Brain microvascular endothelial cell (primary cell): ENCODE measurements at regions not wholly inside any gene's neighbourhood (a gene's known extent, or its start where the extent isn't known, plus 50 kb on each side); places are given as distances from the start of the nearest gene placed in this dataset.

ENCODE experiments used
- DNase-seq: peaks from one replicate; pipeline ENCODE4 v3.0.0-alpha.2; 2020
- H3K27ac ChIP-seq: fragments of 250-450 bp; sonication (Bioruptor Pico); 2 replicates; pipeline ENCODE4 v1.5.1; 2020; ENCODE audit warnings: mild to moderate bottlenecking, moderate library complexity
- H3K27me3 ChIP-seq: fragments of 250-450 bp; sonication (Bioruptor Pico); replicated peaks from 2 replicates; pipeline ENCODE4 v1.5.1; 2020; ENCODE audit warnings: mild to moderate bottlenecking
- H3K36me3 ChIP-seq: fragments of 250-450 bp; sonication (Bioruptor Pico); replicated peaks from 2 replicates; pipeline ENCODE4 v1.5.1; 2020; ENCODE audit warnings: mild to moderate bottlenecking
- H3K4me3 ChIP-seq: 2 replicates; pipeline ENCODE4 v1.5.1; 2011; ENCODE audit warnings: low read depth, mild to moderate bottlenecking, control low read depth, low read length, moderate library complexity
- in situ Hi-C: cut with HindIII; loops from 2 replicates; pipeline ENCODE4 v1.10.0; 2017; ENCODE audit warnings: low sequenced_read_pairs, low pct_ligation_motif_present
- TF ChIP-seq, protein P1 (sequence below): IDR thresholded peaks from 2 replicates; pipeline ENCODE4 v1.5.1; 2011; ENCODE audit warnings: low read depth, mild to moderate bottlenecking, moderate library complexity, low read length, control low read depth, inconsistent platforms; ENCODE audit errors: missing control alignments

DNA sequence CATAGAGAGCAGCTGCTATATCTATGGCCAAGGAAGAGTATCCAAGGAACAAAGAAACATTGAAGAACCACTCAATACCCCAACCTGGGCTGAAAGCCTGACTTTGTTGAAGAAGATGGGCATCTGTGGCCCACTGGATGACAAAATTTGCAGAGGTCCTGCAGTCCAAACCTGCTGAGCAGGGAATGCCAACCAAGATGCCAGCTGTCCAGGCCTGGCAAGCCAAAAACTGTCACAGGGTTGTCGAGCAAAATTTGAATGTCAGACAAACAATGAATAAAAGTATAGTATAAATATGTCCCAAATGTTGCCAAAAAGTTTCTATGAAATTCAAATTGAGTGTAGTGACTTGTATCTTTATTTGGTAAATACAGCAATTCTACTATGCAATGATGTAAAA is 1040.2 kb downstream of the PCDH9 start:
- H3K4me3 ChIP-seq: no peak overlapping the region
- no peak overlapping the region for H3K27ac ChIP-seq
- TF ChIP-seq, protein P1, sequence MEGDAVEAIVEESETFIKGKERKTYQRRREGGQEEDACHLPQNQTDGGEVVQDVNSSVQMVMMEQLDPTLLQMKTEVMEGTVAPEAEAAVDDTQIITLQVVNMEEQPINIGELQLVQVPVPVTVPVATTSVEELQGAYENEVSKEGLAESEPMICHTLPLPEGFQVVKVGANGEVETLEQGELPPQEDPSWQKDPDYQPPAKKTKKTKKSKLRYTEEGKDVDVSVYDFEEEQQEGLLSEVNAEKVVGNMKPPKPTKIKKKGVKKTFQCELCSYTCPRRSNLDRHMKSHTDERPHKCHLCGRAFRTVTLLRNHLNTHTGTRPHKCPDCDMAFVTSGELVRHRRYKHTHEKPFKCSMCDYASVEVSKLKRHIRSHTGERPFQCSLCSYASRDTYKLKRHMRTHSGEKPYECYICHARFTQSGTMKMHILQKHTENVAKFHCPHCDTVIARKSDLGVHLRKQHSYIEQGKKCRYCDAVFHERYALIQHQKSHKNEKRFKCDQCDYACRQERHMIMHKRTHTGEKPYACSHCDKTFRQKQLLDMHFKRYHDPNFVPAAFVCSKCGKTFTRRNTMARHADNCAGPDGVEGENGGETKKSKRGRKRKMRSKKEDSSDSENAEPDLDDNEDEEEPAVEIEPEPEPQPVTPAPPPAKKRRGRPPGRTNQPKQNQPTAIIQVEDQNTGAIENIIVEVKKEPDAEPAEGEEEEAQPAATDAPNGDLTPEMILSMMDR: no peak
- no peak for DNase-seq
- H3K27me3 ChIP-seq: no peaks in the 10 kb centered on the region
- no peaks in the 10 kb centered on the region for H3K36me3 ChIP-seq
- in situ Hi-C loops: no loop called here

DNA sequence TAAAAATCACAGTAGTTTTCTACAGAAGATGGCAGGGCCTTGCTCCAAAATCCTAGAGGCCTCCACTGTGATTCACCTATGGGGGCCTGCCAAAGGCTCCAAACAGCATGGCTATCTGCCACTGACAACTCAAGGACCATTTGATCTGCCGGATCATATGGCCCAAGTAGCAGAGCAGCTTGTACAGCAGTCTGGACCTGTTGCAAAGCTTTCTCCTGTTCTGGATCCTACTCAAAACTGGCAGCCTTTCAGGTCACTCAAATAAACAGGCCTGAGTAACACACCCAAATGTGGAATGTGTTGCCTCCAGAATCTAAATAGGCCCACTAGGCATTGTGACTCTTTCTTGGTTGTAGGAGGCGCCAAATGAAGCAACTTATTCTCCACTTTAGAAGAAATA is 1049.3 kb downstream of the PCDH9 start:
- no peaks in the 10 kb centered on the region for H3K36me3 ChIP-seq
- H3K4me3 ChIP-seq: no peak overlapping the region
- H3K27ac ChIP-seq: no peak overlapping the region
- in situ Hi-C loops: no loop called here
- DNase-seq: no peak
- H3K27me3 ChIP-seq: no peaks in the 10 kb centered on the region
- TF ChIP-seq, protein P1: no peak

DNA sequence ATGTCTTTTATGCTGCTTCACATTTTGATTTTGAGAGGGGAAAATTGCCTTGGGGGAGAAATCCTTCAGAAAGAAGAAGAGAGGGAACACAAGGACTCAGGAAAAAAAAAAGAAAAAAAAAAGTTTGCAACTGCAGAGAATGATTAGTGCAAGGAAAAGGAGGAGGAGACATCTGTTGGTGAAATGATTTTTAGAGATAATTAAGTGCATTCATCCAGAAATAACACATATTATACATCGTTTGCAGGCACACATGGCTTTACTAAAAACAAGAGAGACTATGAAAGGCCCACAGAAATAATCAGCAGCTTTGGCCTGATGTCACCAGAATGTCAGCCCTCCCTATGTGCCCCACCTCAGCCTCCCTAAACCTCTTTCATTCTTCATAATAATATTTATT is 1058.2 kb downstream of the PCDH9 start:
- Histone ChIP-seq H3K27me3 (no peaks in the 10 kb centered on the region), H3K36me3 (no peaks in the 10 kb centered on the region), H3K27ac (no peak overlapping the region), H3K4me3 (no peak overlapping the region)
- TF ChIP-seq, protein P1: no peak
- in situ Hi-C loops: no loop called here
- DNase-seq: no peak

- TF ChIP-seq, protein P1: no peak
- in situ Hi-C loops: no loop called here
- Histone ChIP-seq H3K4me3 (no peak overlapping the region), H3K36me3 (no peaks in the 10 kb centered on the region), H3K27me3 (no peaks in the 10 kb centered on the region), H3K27ac (no peak overlapping the region)
- DNase-seq: no peak
Observed at GRCh38 chr13:66162470-66162869, 1067.7 kb downstream of the PCDH9 start.

DNA sequence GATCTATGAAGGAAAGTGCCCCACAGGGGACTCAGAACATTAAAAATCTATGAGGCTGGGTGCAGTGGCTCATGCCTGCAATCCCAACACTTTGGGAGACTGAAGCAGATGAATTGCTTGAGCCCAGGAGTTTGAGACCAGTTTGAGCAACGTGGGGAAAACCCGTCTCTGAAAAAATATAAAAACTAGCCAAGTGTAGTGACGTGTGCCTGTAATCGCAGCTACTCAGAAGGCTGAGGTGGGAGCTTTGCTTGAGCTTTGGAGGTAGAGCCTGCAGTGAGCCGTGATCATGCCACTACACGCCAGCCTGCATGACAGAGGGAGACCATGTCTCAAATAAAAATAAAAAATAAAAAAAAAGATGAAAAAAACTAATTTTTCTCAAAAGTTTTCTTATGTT is 1070.6 kb downstream of the PCDH9 start:
- Histone ChIP-seq H3K27me3 (no peaks in the 10 kb centered on the region), H3K27ac (no peak overlapping the region), H3K36me3 (no peaks in the 10 kb centered on the region), H3K4me3 (no peak overlapping the region)
- in situ Hi-C loops: no loop called here
- TF ChIP-seq, protein P1: no peak
- DNase-seq: no peak

- Histone ChIP-seq H3K4me3 (no peak overlapping the region), H3K36me3 (no peaks in the 10 kb centered on the region), H3K27ac (no peak overlapping the region), H3K27me3 (no peaks in the 10 kb centered on the region)
- TF ChIP-seq, protein P1: no peak
- in situ Hi-C loops: no loop called here
- no peak for DNase-seq
Observed at GRCh38 chr13:66154976-66155375, 1075.2 kb downstream of the PCDH9 start.
